ENCODE measurements at regions not wholly inside any gene's neighbourhood (a gene's known extent, or its start where the extent isn't known, plus 50 kb on each side); places are given as distances from the start of the nearest gene placed in this dataset.
"Not testable (repeated sequence)": the region's sequence is repeated elsewhere in the genome, so short reads cannot be mapped to it uniquely, and the experiment has no call there.

- H3K27me3 ChIP-seq = no peaks in the 10 kb centered on the region
- H3K4me3 ChIP-seq = no peak overlapping the region
- no peak overlapping the region for H2AFZ ChIP-seq (replicated peaks)
- DNase-seq (ENCODE audit: low spot score) = no peak
- H3K27ac Mint-ChIP-seq = no peak overlapping the region
- peaks cover 3% of the 10 kb centered on the region for H3K27me3 Mint-ChIP-seq (ENCODE audit: insufficient read depth, low read depth)
- peaks cover 18% of the 10 kb centered on the region for H3K9me3 Mint-ChIP-seq
- H3K4me3 Mint-ChIP-seq = no peak overlapping the region
- H3K36me3 ChIP-seq = no peaks in the 10 kb centered on the region
- H3K27ac ChIP-seq = no peak overlapping the region
- no peak for TF ChIP-seq CTCF (IDR thresholded peaks at IDR 0.05)
- no peak for TF ChIP-seq EZH2phosphoT487 (IDR thresholded peaks at IDR 0.05)
- no peak for TF ChIP-seq EZH2 (IDR thresholded peaks at IDR 0.05)
- H3K4me1 Mint-ChIP-seq = no peaks in the 10 kb centered on the region
- no peaks in the 10 kb centered on the region for H3K79me2 ChIP-seq (ENCODE audit: low read depth)
- H3K4me2 ChIP-seq = no peak overlapping the region
- no peaks in the 10 kb centered on the region for H3K9me3 ChIP-seq (ENCODE audit: low read depth)
- H3F3A ChIP-seq (ENCODE audit: low read depth) = no peaks in the 10 kb centered on the region
- H4K20me1 ChIP-seq (ENCODE audit: low read depth) = no peaks in the 10 kb centered on the region
- no peaks in the 10 kb centered on the region for H3K4me1 ChIP-seq
- no peaks in the 10 kb centered on the region for H3K36me3 Mint-ChIP-seq
- H3K9ac ChIP-seq = no peak overlapping the region
These were observed 67.3 kb upstream of the ADTRP start for GRCh38 chr6:11845664-11846577.

- H3K27ac Mint-ChIP-seq; H3K27me3 Mint-ChIP-seq (ENCODE audit: insufficient read depth, low read depth); H3K79me2 ChIP-seq (ENCODE audit: low read depth); H3K9me3 ChIP-seq (ENCODE audit: low read depth); H3K4me1 Mint-ChIP-seq; H4K20me1 ChIP-seq (ENCODE audit: low read depth); H3K27ac ChIP-seq; H3F3A ChIP-seq (ENCODE audit: low read depth); H3K4me2 ChIP-seq; H2AFZ ChIP-seq (replicated peaks); DNase-seq (ENCODE audit: low spot score); H3K9ac ChIP-seq; H3K4me3 ChIP-seq; H3K36me3 ChIP-seq; H3K4me1 ChIP-seq; H3K27me3 ChIP-seq; H3K4me3 Mint-ChIP-seq; H3K36me3 Mint-ChIP-seq: not testable (repeated sequence)
- H3K9me3 Mint-ChIP-seq = peaks cover 47% of the 10 kb centered on the region
These were observed 64.2 kb upstream of the ADTRP start for GRCh38 chr6:11842795-11843194.

GRCh38 chr6:11835065-11835464, 56.5 kb upstream of the ADTRP start:
- Histone ChIP-seq H3K9me3 (ENCODE audit: low read depth) (no peaks in the 10 kb centered on the region), H3K27ac (no peak overlapping the region), H3K27me3 (no peaks in the 10 kb centered on the region), H3K4me2 (no peak overlapping the region), H3K4me1 (no peaks in the 10 kb centered on the region), H3K36me3 (no peaks in the 10 kb centered on the region), H2AFZ (replicated peaks) (no peak overlapping the region), H3F3A (ENCODE audit: low read depth) (no peaks in the 10 kb centered on the region), H4K20me1 (ENCODE audit: low read depth) (no peaks in the 10 kb centered on the region), H3K79me2 (ENCODE audit: low read depth) (no peaks in the 10 kb centered on the region), H3K4me3 (no peak overlapping the region), H3K9ac (no peak overlapping the region)
- no peak for TF ChIP-seq EZH2 (IDR thresholded peaks at IDR 0.05)
- peaks cover 2% of the 10 kb centered on the region for H3K36me3 Mint-ChIP-seq
- H3K9me3 Mint-ChIP-seq = peaks cover 25% of the 10 kb centered on the region
- H3K27me3 Mint-ChIP-seq (ENCODE audit: insufficient read depth, low read depth) = peaks cover 4% of the 10 kb centered on the region
- DNase-seq (ENCODE audit: low spot score) = no peak
- H3K4me3 Mint-ChIP-seq = no peak overlapping the region
- peaks cover 11% of the 10 kb centered on the region for H3K4me1 Mint-ChIP-seq
- H3K27ac Mint-ChIP-seq = no peak overlapping the region

- Histone ChIP-seq H3K27me3 (no peaks in the 10 kb centered on the region), H3K9ac (no peak overlapping the region), H3K79me2 (ENCODE audit: low read depth) (no peaks in the 10 kb centered on the region), H3K9me3 (ENCODE audit: low read depth) (no peaks in the 10 kb centered on the region), H3F3A (ENCODE audit: low read depth) (no peaks in the 10 kb centered on the region), H3K27ac (no peak overlapping the region), H3K4me2 (no peak overlapping the region), H4K20me1 (ENCODE audit: low read depth) (no peaks in the 10 kb centered on the region), H3K36me3 (no peaks in the 10 kb centered on the region), H3K4me3 (no peak overlapping the region), H2AFZ (replicated peaks) (no peak overlapping the region), H3K4me1 (no peaks in the 10 kb centered on the region)
- Mint-ChIP-seq H3K4me1 (peaks cover 22% of the 10 kb centered on the region), H3K27me3 (ENCODE audit: insufficient read depth, low read depth) (peaks cover 4% of the 10 kb centered on the region), H3K27ac (no peak overlapping the region), H3K36me3 (peaks cover 2% of the 10 kb centered on the region), H3K4me3 (no peak overlapping the region), H3K9me3 (peaks cover 14% of the 10 kb centered on the region)
- TF ChIP-seq CTCF (IDR thresholded peaks at IDR 0.05) = no peak
- no peak for TF ChIP-seq EZH2phosphoT487 (IDR thresholded peaks at IDR 0.05)
- no peak for TF ChIP-seq EZH2 (IDR thresholded peaks at IDR 0.05)
- DNase-seq (ENCODE audit: low spot score) = no peak
These were observed 55.3 kb upstream of the ADTRP start for GRCh38 chr6:11833626-11834592.

All from neural progenitor cell (in vitro differentiated cells).